ENCODE measurements at regions not wholly inside any gene's neighbourhood (a gene's known extent, or its start where the extent isn't known, plus 50 kb on each side); places are given as distances from the start of the nearest gene placed in this dataset.
"Not testable (repeated sequence)": the region's sequence is repeated elsewhere in the genome, so short reads cannot be mapped to it uniquely, and the experiment has no call there.

DNA sequence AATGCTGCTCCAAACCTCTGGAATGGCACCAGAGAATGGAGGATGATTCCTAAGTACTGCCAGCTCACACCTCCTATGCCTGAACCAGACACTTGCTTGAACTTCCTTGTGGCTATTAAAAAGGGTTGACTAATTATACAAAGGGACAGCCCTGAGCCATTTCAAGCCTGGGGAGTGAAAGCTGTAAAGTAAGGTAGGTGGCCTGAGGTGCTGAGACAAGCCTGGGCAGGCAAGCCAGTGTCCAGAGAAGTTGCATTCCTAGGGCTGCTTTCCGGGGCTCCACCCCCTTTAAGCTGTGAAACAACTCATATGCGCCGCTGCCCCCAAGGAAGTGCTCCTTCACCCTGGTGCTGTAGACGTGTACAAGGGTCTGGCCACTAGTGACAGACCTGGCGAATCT is 79.9 kb upstream of the SLC1A3 start:
- DNase-seq (ENCODE audit: low spot score): no peak

DNA sequence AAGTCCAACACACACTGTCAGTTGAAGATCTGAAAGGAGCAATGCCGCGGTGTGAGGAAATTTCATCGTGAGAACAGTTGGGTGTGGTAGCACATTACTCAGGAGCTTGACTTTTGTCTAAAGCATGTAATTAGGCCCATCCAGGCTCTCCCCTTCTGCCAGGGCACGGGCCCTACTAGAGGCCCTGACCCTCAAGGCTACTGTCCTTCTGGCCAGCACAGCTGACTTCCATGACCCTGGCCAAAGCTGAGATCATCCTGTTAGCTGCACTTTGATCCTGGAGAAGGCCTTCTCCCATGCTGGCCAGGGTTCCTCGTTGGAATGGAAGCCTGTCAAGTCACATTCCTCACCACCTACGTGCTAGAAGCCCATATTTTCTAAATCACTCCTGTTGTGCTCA is 77.8 kb upstream of the SLC1A3 start:
- DNase-seq (ENCODE audit: low spot score): no peak

GRCh38 chr5:36529142-36529541 is 77.3 kb upstream of the SLC1A3 start:
- no peak for DNase-seq (ENCODE audit: low spot score)

DNA sequence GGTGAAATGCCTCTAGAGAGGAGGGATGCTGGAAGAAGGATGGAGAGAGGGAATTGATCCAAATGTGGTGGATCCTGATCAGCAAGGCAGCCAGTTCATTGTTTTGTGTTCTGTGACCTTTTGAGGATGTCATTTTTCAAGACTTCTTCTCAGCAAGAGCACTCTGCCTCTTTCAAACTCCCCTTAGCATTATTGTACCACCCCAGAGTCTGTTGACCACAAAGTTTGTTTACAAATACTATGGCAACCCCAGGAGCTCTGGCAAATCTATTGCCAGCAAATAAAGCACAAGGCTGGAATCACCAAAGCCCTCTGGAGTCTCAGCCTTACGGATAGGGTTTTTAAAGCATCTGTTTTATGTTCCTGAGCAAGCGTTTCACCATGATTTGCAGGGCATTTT is 76.2 kb upstream of the SLC1A3 start:
- no peak for DNase-seq (ENCODE audit: low spot score)

GRCh38 chr5:36531401-36531800 is 75.0 kb upstream of the SLC1A3 start:
- DNase-seq (ENCODE audit: low spot score): no peak

DNA sequence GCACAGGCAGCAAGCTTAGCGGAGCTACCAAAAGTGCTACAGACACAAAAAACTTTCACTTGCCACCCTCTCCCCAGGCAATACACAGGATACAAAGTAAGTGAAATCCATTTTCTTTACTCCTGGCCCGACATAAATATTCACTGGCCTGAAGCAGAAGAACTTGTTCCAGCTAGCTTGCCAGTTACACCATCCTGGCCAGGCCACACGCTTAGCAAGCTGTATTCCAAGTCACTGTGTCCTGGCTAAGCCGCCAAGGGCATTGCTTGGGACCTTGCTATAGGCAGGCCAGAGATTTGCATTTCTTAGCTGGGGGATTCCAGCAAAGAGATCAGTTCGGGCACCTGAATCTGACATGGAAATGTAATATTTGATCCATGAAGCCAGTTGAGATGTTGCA is 71.0 kb upstream of the SLC1A3 start:
- no peak for DNase-seq (ENCODE audit: low spot score)

- no peak for DNase-seq (ENCODE audit: low spot score)
These were observed 70.4 kb upstream of the SLC1A3 start for GRCh38 chr5:36535859-36536615.

DNA sequence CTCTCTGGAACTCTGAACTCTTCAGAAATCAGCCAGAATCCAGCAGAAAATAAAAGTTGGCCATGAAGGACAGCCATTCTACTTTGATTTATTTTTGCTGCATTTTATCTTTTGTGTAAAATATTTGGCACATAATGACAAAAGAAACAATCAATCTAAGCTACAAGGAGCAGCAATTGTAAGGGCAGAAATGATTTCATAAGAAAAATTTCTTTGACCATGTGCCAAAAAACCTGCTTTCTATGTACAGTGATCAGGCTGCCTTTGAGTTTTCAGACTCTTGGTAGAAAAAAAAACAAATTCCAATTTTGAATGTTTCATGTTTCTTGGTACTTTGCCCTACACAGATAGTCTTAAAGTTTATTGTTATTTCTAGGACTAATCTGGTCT is 69.8 kb upstream of the SLC1A3 start:
- DNase-seq (ENCODE audit: low spot score): no peak

GRCh38 chr5:36537724-36538123 is 68.7 kb upstream of the SLC1A3 start:
- no peak for DNase-seq (ENCODE audit: low spot score)

DNA sequence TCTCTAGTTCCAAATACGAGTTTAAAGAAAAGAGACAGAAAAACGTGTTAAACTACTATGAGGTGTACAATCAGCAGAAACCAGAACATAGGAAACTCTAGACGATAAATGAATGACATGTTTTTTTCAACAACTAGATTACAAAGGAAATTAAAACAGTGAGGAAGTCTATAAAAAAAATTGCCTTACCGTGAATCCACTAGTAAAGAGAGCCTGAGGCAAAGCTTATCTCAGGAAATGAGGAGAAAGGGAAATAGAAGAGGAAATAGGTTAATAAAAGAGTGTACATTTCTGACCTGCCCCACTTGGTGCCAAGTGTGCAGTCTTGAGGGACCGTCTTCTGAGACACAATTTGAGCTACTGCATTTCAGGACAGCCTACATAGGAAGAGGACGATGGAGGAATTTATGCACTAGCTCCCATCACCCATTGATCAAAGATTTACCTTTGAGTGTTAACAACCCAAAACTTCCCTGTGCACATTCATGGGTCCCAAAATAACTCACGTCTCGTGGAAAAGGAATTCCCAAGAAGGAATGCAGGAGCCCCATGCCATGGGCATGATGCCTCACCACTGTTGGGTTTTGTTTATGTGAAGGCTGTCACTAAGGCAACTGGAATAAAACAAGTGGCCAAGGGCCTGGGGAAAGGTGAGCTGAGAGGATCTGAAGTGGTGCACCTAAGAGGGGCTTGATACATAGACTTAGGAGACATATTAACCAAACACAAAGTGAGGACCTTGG is 53.6 kb upstream of the SLC1A3 start:
- DNase-seq (ENCODE audit: low spot score): no peak

- not testable (repeated sequence) for DNase-seq (ENCODE audit: low spot score)
These were observed 51.4 kb upstream of the SLC1A3 start for GRCh38 chr5:36555035-36555434.
